Effector memory CD4-positive, alpha-beta T cell (primary cell): ENCODE measurements at regions not wholly inside any gene's neighbourhood (a gene's known extent, or its start where the extent isn't known, plus 50 kb on each side); places are given as distances from the start of the nearest gene placed in this dataset.

Experiments
- DNase-seq, 3 donors: peaks; one replicate each; pipeline ENCODE4 v3.0.0-alpha.2; 2020
- H3K27ac ChIP-seq: 2 replicates; pipeline ENCODE4 v1.7.0; 2013; ENCODE audit warnings: mild to moderate bottlenecking, low read length, moderate library complexity; ENCODE audit not compliant: insufficient read depth, poor library complexity, severe bottlenecking
- H3K27me3 ChIP-seq: replicated peaks from 2 replicates; pipeline ENCODE4 v1.7.0; 2013; ENCODE audit warnings: mild to moderate bottlenecking, low read length; ENCODE audit not compliant: insufficient read depth, control insufficient read depth, poor library complexity, severe bottlenecking
- H3K36me3 ChIP-seq: 2 replicates; pipeline ENCODE4 v1.7.0; 2013; ENCODE audit warnings: mild to moderate bottlenecking, low read length, moderate library complexity; ENCODE audit not compliant: control insufficient read depth, insufficient read depth
- H3K4me1 ChIP-seq: 2 replicates; pipeline ENCODE4 v1.7.0; 2013; ENCODE audit warnings: low read length, mild to moderate bottlenecking; ENCODE audit not compliant: control insufficient read depth, insufficient read depth, poor library complexity, severe bottlenecking
- H3K4me3 ChIP-seq: 2 replicates; pipeline ENCODE4 v1.7.0; 2013; ENCODE audit warnings: low read length, low read depth, mild to moderate bottlenecking; ENCODE audit not compliant: insufficient read depth, poor library complexity, severe bottlenecking
- H3K9me3 ChIP-seq: 2 replicates; pipeline ENCODE4 v1.7.0; 2013; ENCODE audit warnings: mild to moderate bottlenecking, low read length, moderate library complexity; ENCODE audit not compliant: control insufficient read depth

DNA sequence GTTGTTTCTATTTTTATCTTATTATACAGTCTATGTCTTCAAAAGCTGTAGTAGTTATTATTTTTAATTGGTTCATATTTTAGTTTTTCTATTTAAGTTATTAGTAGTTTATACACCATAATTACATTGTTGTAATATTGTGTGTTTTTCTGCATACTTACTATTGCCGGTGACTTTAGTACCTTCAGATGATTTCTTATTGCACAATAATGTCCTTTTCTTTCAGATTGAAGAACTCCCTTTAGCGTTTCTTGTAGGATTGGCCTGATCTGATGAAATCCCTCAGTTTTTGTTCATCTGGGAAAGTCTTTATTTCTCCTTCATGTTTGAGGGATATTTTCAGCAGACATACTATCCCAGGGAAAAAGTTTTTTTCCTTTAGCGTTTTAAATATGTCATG is 74.3 kb upstream of the CREB5 start:
- Histone ChIP-seq H3K9me3 (no peaks in the 10 kb centered on the region), H3K27me3 (no peaks in the 10 kb centered on the region), H3K4me3 (no peak overlapping the region), H3K27ac (no peak overlapping the region), H3K4me1 (no peaks in the 10 kb centered on the region), H3K36me3 (no peaks in the 10 kb centered on the region)
- DNase-seq: no peak

DNA sequence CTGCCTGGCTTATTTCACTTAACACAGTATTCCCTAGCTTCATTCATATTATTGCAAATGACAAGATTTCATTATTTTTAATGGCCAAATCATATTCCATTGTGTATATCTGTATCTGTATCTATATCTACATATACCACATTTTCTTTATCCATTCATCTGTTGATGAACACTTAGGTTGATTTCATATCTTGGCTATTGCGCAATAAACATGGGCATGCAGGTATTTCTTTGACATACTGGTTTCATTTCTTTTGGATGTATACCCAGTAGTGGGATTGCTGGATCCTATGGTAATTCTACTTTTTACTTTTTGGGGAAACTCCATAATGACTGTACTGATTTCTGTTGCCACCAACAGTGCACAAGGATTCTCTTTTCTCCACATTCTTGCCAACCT is 68.9 kb upstream of the CREB5 start:
- H3K27ac ChIP-seq: no peak overlapping the region
- no peak for DNase-seq
- H3K4me3 ChIP-seq: no peak overlapping the region
- H3K9me3 ChIP-seq: no peaks in the 10 kb centered on the region
- no peaks in the 10 kb centered on the region for H3K4me1 ChIP-seq
- H3K36me3 ChIP-seq: no peaks in the 10 kb centered on the region
- no peaks in the 10 kb centered on the region for H3K27me3 ChIP-seq

DNA sequence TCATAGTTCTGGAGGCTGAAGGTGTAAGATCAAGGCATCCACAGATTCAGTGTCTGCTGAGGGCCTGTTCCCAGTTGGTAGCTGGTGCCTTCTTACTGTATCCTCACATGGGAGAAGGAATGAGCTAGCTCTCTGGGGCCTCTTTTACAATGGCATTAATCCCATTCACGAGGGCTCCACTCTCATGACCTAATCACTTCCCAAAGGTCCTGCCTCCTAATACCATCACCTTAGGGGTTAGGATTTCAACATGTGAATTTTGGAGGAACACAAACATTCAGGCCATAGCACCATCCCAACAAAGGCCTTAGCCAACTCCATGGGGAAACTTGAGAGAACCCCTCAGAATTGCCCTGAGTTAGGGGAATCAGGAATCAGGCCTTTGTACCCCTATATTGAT is 66.1 kb upstream of the CREB5 start:
- H3K9me3 ChIP-seq: no peaks in the 10 kb centered on the region
- no peak overlapping the region for H3K4me3 ChIP-seq
- no peaks in the 10 kb centered on the region for H3K36me3 ChIP-seq
- H3K27ac ChIP-seq: no peak overlapping the region
- no peaks in the 10 kb centered on the region for H3K27me3 ChIP-seq
- no peak for DNase-seq
- H3K4me1 ChIP-seq: no peaks in the 10 kb centered on the region

DNA sequence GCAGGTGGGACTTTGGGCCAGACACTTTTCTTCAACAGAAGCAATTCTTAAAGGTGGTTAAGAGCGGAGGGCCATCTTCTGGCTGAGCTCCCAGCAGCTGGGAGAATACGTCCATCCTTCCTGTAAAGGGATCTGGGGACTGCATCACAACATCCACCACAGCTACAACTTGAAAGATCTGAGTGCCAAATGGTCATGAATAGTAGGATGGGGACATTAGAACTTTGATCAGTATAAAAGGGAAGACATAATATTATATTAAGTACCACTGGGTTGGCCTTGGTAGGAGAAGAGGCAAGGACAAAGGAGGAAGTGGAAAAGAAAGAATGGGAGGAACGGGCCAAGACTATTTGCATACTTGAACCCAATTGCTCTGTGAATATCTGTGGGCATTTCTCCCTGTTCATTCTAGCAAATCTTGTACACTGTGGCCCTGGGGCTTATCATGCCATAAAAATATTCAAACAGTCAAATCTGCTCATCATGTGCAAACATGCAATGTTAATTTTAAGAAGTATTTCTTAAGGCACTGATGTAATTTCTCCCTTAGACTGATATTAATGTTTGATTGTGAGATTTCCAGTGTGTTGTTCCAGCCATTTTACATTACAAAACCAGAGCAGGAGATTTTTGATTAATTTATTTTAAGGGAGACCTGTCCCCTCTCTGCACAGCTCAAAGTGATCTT is 65.5 kb upstream of the CREB5 start:
- H3K36me3 ChIP-seq: no peaks in the 10 kb centered on the region
- no peaks in the 10 kb centered on the region for H3K4me1 ChIP-seq
- no peak for DNase-seq
- H3K27me3 ChIP-seq: no peaks in the 10 kb centered on the region
- H3K4me3 ChIP-seq: no peak overlapping the region
- no peaks in the 10 kb centered on the region for H3K9me3 ChIP-seq
- H3K27ac ChIP-seq: no peak overlapping the region

DNA sequence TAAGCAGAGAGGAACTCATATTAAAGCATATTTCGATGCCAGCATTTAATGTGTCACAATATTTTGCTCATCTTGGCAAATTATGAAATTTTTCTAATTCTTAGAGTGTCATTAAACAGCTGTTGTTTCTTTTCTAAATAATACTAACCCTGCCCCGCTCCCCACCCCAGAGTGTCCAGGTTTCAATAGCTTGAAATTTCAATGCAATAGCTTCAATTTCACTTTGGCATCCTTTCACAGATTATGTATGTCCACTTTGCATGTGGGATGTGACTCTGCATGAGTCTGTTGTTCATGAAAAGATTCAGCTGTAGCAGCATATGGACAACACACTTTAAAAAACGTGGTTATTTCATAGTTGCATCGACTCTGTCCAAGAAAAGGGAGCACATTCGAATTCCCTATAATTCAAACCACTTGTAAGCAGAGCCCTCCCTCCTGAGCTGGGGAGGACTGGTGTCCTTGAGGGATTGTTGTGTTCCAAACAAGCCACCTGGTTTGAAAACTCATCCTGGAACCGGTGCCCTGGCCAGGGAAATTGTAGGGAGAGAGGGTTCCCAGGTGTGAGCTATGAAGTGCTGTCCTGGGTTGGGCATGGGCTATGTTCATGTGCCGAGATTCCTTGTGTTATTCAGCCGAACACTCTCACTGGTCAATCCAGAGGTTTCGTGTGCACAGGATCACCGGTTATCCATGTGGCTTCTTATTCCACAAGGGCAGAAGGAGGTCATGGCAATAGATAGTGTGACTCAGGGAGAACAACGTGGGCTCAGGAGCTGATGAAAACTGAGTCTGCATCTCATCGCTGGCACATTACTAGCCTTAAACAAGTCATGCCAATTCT is 64.6 kb upstream of the CREB5 start:
- H3K4me3 ChIP-seq: no peak overlapping the region
- no peaks in the 10 kb centered on the region for H3K36me3 ChIP-seq
- no peaks in the 10 kb centered on the region for H3K27me3 ChIP-seq
- H3K4me1 ChIP-seq: no peaks in the 10 kb centered on the region
- H3K9me3 ChIP-seq: no peaks in the 10 kb centered on the region
- H3K27ac ChIP-seq: no peak overlapping the region
- no peak for DNase-seq

DNA sequence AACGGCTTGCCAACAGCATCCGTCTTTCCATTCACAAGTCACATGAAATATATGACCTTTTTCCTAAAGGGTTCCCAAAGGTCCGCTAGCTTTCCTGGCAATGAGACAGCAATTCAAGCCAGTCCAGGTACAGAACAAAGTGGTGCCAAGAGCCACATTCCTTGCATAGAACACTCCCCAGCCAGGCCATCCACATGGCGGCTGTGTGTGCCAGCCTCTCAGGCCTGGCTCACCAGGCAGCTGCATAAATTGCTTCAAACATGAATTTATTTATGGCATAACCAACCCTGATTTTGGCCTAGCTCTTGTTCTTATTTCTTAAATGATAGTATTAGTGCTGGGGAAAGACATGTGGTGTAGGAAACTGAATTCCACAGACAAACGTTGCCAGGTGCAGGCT is 63.7 kb upstream of the CREB5 start:
- H3K4me3 ChIP-seq: no peak overlapping the region
- no peaks in the 10 kb centered on the region for H3K27me3 ChIP-seq
- H3K36me3 ChIP-seq: no peaks in the 10 kb centered on the region
- H3K9me3 ChIP-seq: no peaks in the 10 kb centered on the region
- H3K4me1 ChIP-seq: no peaks in the 10 kb centered on the region
- no peak overlapping the region for H3K27ac ChIP-seq
- no peak for DNase-seq

DNA sequence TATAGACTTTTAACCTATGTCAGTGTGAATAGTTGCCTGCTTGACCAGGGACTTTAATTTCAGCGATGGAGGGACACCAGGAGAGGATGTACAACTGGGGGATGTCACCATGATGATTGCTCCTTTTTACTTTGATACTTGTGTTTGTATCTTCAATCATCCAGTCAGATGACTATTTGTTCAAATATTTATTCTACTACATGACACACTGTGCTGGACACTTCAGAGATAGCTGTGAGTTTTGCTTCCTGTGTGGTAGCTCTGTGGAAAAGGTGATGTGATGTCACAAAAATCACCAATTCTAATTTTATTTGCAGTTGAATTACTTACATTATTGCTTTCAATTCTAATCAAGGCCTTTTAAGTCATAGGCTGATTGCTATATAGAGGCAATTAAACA is 62.7 kb upstream of the CREB5 start:
- Histone ChIP-seq H3K9me3 (no peaks in the 10 kb centered on the region), H3K4me1 (no peaks in the 10 kb centered on the region), H3K4me3 (no peak overlapping the region), H3K27me3 (no peaks in the 10 kb centered on the region), H3K36me3 (no peaks in the 10 kb centered on the region), H3K27ac (no peak overlapping the region)
- DNase-seq: no peak

DNA sequence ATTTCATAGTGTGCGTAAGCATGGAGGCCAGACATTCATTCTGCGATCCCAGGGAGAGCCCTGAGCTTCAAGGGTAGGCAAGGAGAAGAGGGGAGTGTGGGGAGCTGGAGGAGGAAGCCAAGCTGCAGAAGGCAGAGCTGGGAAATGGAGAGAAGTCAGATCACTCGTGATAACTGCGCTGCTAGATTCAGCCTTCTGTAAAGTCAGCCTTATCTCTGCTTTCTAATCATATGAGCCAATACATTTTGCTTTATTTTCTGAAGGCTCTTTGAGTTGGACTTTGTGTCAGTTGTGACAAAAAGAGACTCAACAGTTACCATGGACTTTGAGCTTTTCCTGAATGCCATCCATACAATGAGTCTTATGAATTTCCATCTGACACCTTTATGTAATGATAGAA is 61.7 kb upstream of the CREB5 start:
- no peaks in the 10 kb centered on the region for H3K36me3 ChIP-seq
- H3K9me3 ChIP-seq: no peaks in the 10 kb centered on the region
- H3K4me1 ChIP-seq: no peaks in the 10 kb centered on the region
- H3K4me3 ChIP-seq: no peak overlapping the region
- no peaks in the 10 kb centered on the region for H3K27me3 ChIP-seq
- no peak for DNase-seq
- H3K27ac ChIP-seq: no peak overlapping the region

DNA sequence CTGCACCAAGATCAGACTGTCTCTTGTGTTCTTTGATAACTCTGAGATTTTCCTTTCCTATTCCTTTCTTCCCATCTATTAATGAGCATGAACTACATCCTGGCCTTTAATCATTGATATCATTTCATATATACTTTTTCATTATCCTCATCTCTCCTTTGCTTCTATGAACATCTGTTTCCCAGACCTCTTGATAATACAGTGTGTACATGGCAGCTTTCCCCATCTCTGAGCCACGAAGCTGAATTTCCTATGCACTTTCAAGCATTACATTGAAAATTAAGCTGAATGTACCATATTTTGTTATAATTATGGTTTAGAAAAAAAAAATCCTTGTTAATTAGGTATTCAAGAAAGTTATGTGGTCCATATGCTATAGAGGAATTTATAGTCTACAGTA is 60.9 kb upstream of the CREB5 start:
- Histone ChIP-seq H3K27ac (no peak overlapping the region), H3K27me3 (no peaks in the 10 kb centered on the region), H3K36me3 (no peaks in the 10 kb centered on the region), H3K4me3 (no peak overlapping the region), H3K9me3 (no peaks in the 10 kb centered on the region), H3K4me1 (no peaks in the 10 kb centered on the region)
- DNase-seq: no peak

DNA sequence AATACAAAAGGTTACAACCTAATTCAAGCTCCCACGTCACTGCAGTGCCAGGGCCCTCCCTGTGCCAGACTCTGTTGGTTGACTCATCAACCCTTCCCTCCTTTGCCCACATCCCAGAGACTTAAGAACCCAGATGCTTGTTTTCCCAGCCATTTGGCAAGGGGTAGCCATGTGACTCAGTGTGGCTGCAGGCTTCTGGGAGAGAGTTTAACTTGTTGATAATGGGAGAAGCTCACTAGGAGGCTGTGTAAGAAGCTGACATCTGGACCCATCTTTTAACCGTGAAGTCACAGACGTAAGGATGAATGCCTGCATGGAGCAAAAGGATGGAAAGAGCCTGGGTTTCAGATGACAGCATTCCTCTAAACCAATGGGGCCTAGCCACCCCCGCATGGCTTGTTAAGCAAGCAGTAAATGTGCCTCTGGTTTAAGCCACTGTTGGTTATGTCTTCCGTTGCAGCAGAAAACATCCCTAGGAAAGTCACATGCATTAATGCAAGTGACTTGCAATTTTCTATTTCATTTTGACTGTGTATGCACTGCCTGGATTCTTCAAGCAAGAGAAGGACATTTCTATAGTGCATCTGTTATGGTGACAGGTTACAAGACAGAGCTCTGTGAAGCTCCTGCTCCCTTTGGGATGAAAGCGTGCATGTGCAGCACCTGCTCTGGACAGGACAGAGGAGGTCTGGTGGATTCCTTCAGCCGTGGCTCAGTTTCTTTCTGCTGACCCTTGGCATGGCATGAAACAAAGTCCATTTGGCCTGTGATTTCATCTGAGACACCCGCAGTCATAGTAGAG is 57.5 kb upstream of the CREB5 start:
- Histone ChIP-seq H3K36me3 (no peaks in the 10 kb centered on the region), H3K9me3 (no peaks in the 10 kb centered on the region)

More for the DNA sequence above, 57.5 kb upstream of the CREB5 start:
- DNase-seq: no peak
- Histone ChIP-seq H3K27me3 (no peaks in the 10 kb centered on the region), H3K27ac (no peak overlapping the region), H3K4me3 (no peak overlapping the region), H3K4me1 (no peaks in the 10 kb centered on the region)
